IMR-90 (cell line): ENCODE measurements at regions not wholly inside any gene's neighbourhood (a gene's known extent, or its start where the extent isn't known, plus 50 kb on each side); places are given as distances from the start of the nearest gene placed in this dataset.
A peak's percentile ranks its signal among the peaks of the same experiment; 100 is the strongest.

Source experiments
- ATAC-seq: fragments of 200-7000 bp; cut with Tn5 transposase; 2 replicates; pipeline ENCODE4 v1.9.1; 2020; ENCODE audit warnings: low read depth, mild to moderate bottlenecking, moderate library complexity
- BruUV-seq: library from RNA; stranded (reverse); fragments of 400-500 nt; replicated peaks from 2 replicates; lab custom pipeline; 2021; lab: Mats Ljungman, UMichigan
- CTCF ChIA-PET: fragments of 300-600 bp; formaldehyde crosslinking; extraction: SDS; loops from one replicate; lab custom pipeline; 2021; ENCODE audit warnings: antibody characterized with exemption; lab: Yijun Ruan, JAX
- POLR2A ChIA-PET: fragments of 300-600 bp; sonication (Branson Sonifier 250); formaldehyde crosslinking; loops from one replicate; lab custom pipeline; 2022; ENCODE audit warnings: antibody characterized with exemption; ENCODE audit not compliant: unreplicated experiment; lab: Charles Lee
- DNase-seq: peaks from one replicate; pipeline ENCODE4 v3.0.0; 2013
- H2AFZ ChIP-seq: replicated peaks from 2 replicates; pipeline ENCODE3; 2013; ENCODE audit warnings: low read length, mild to moderate bottlenecking; ENCODE audit not compliant: poor library complexity
- H2AK5ac ChIP-seq: 2 replicates; pipeline ENCODE4 v1.6.1; 2013; ENCODE audit warnings: low read depth, low read length, inconsistent platforms
- H2AK9ac ChIP-seq: replicated peaks from 2 replicates; pipeline ENCODE3; 2013; ENCODE audit warnings: mild to moderate bottlenecking, low read depth, low read length, moderate library complexity; ENCODE audit not compliant: poor library complexity
- H2BK120ac ChIP-seq: 2 replicates; pipeline ENCODE4 v1.6.1; 2013; ENCODE audit warnings: low read depth, low read length, inconsistent platforms
- H2BK15ac ChIP-seq: 3 replicates; pipeline ENCODE4 v1.6.1; 2013; ENCODE audit warnings: low read depth, low read length, inconsistent platforms
- H2BK20ac ChIP-seq: 2 replicates; pipeline ENCODE4 v1.6.1; 2013; ENCODE audit warnings: low read depth, mild to moderate bottlenecking, inconsistent platforms, low read length, moderate library complexity
- H2BK5ac ChIP-seq: 2 replicates; pipeline ENCODE4 v1.6.1; 2013; ENCODE audit warnings: mild to moderate bottlenecking, low read depth, low read length, inconsistent platforms; ENCODE audit not compliant: poor library complexity, severe bottlenecking
- H3K14ac ChIP-seq: replicated peaks from 2 replicates; pipeline ENCODE4 v1.6.1; 2013; ENCODE audit warnings: low read depth, low read length, inconsistent platforms
- H3K18ac ChIP-seq: 2 replicates; pipeline ENCODE4 v1.6.1; 2013; ENCODE audit warnings: low read depth, low read length, control low read depth
- H3K23ac ChIP-seq: 2 replicates; pipeline ENCODE4 v1.6.1; 2013; ENCODE audit warnings: low read depth, low read length, inconsistent platforms
- H3K27ac ChIP-seq: 2 replicates; pipeline ENCODE4 v1.5.1; 2013; ENCODE audit warnings: mild to moderate bottlenecking, control low read depth, low read length; ENCODE audit not compliant: insufficient read depth
- H3K27me3 ChIP-seq: 2 replicates; pipeline ENCODE4 v1.6.1; 2013; ENCODE audit warnings: low read length; ENCODE audit not compliant: control insufficient read depth, insufficient read depth
- H3K36me3 ChIP-seq: 2 replicates; pipeline ENCODE4 v1.6.1; 2013; ENCODE audit warnings: low read length, mixed read lengths; ENCODE audit not compliant: control insufficient read depth, insufficient read depth
- H3K4ac ChIP-seq: 2 replicates; pipeline ENCODE4 v1.6.1; 2013; ENCODE audit warnings: low read depth, low read length, inconsistent platforms
- H3K4me1 ChIP-seq: 2 replicates; pipeline ENCODE4 v1.6.1; 2013; ENCODE audit warnings: low read length, mixed read lengths; ENCODE audit not compliant: control insufficient read depth, insufficient read depth
- H3K4me2 ChIP-seq: 2 replicates; pipeline ENCODE4 v1.6.1; 2013; ENCODE audit warnings: low read depth, mild to moderate bottlenecking, control low read depth, low read length, moderate library complexity
- H3K4me3 ChIP-seq: 2 replicates; pipeline ENCODE4 v1.5.1; 2013; ENCODE audit warnings: low read depth, mild to moderate bottlenecking, control low read depth, low read length, moderate library complexity; ENCODE audit not compliant: insufficient read depth
- H3K56ac ChIP-seq: 2 replicates; pipeline ENCODE4 v1.6.1; 2013; ENCODE audit warnings: low read length, inconsistent platforms; ENCODE audit not compliant: insufficient read depth; ENCODE audit errors: extremely low read depth
- H3K79me1 ChIP-seq, 2 experiments: 2 replicates each; pipeline ENCODE4 v1.6.1; 2013; ENCODE audit warnings: low read length in 2 of 2, inconsistent platforms in 1 of 2, low read depth in 1 of 2
- H3K9ac ChIP-seq: 2 replicates; pipeline ENCODE4 v1.6.1; 2013; ENCODE audit warnings: low read depth, low read length, control low read depth
- H3K9me1 ChIP-seq: 2 replicates; pipeline ENCODE4 v1.6.1; 2013; ENCODE audit warnings: low read length, inconsistent platforms; ENCODE audit not compliant: insufficient read depth
- H3K9me3 ChIP-seq: 2 replicates; pipeline ENCODE4 v1.6.1; 2013; ENCODE audit warnings: low read length; ENCODE audit not compliant: control insufficient read depth, insufficient read depth
- H4K20me1 ChIP-seq: 2 replicates; pipeline ENCODE4 v1.6.1; 2013; ENCODE audit warnings: low read length, inconsistent platforms; ENCODE audit not compliant: insufficient read depth
- H4K5ac ChIP-seq: 2 replicates; pipeline ENCODE4 v1.6.1; 2013; ENCODE audit warnings: mild to moderate bottlenecking, low read depth, low read length, control low read depth
- H4K8ac ChIP-seq, 2 experiments: 2 replicates each; pipeline ENCODE4 v1.6.1; 2013; ENCODE audit warnings: low read depth in 2 of 2, low read length in 2 of 2, control low read depth in 1 of 2, inconsistent platforms in 1 of 2
- H4K91ac ChIP-seq: 2 replicates; pipeline ENCODE4 v1.6.1; 2013; ENCODE audit warnings: low read depth, low read length, inconsistent platforms; ENCODE audit not compliant: insufficient read depth
- CHD1 ChIP-seq: IDR thresholded peaks from 2 replicates; pipeline ENCODE4 v1.6.1; 2012; ENCODE audit warnings: low read depth, low read length, improper control_type of control experiment
- FOS ChIP-seq: fragments of 150-350 bp; IDR thresholded peaks from 2 replicates; pipeline ENCODE4 v1.6.1; 2016; ENCODE audit warnings: low read depth, low read length
- MAZ ChIP-seq: IDR thresholded peaks from 2 replicates; pipeline ENCODE4 v1.6.1; 2012; ENCODE audit warnings: low read depth, mild to moderate bottlenecking, low read length, improper control_type of control experiment, moderate library complexity, borderline replicate concordance
- NFE2L2 ChIP-seq: fragments of 150-350 bp; IDR thresholded peaks from 2 replicates; pipeline ENCODE4 v1.6.1; 2016; ENCODE audit warnings: low read depth, mild to moderate bottlenecking, low read length
- POLR2A ChIP-seq: IDR thresholded peaks from 2 replicates; pipeline ENCODE4 v1.6.1; 2012; ENCODE audit warnings: mild to moderate bottlenecking, low read depth, low read length
- RAD21 ChIP-seq: IDR thresholded peaks from 2 replicates; pipeline ENCODE4 v1.6.1; 2012; ENCODE audit warnings: low read length, improper control_type of control experiment
- RFX5 ChIP-seq: IDR thresholded peaks from 2 replicates; pipeline ENCODE4 v1.8.0; 2012; ENCODE audit warnings: low read depth, mild to moderate bottlenecking, low read length, moderate library complexity
- SMC3 ChIP-seq: fragments of 150-350 bp; IDR thresholded peaks from 2 replicates; pipeline ENCODE4 v1.6.1; 2016; ENCODE audit warnings: low read depth, mild to moderate bottlenecking, antibody characterized with exemption, low read length, moderate library complexity
- USF2 ChIP-seq: fragments of 150-350 bp; IDR thresholded peaks from 2 replicates; pipeline ENCODE4 v1.6.1; 2017; ENCODE audit warnings: mild to moderate bottlenecking, antibody characterized with exemption, low read length, low read depth
- WGBS, 2 experiments: methylation state at CpG; one replicate each; pipeline versions ENCODE4 v1.1.5 to v1.1.7; 2013; ENCODE audit warnings: missing lambda C conversion rate in 2 of 2; ENCODE audit not compliant: insufficient read length in 1 of 2; ENCODE audit errors: extremely low coverage in 2 of 2; 5-methylcytosine and 5-hydroxymethylcytosine counted together
- dilution Hi-C: fragments of 300-500 bp; cut with HindIII; formaldehyde crosslinking; loops from one replicate; pipeline ENCODE4 v1.14.3; 2018; ENCODE audit warnings: low sequenced_read_pairs; ENCODE audit not compliant: unreplicated experiment
- in situ Hi-C: fragments of 300-500 bp; cut with MboI; formaldehyde crosslinking; loops from 3 replicates; pipeline ENCODE4 v1.14.3; 2019; ENCODE audit warnings: low sequenced_read_pairs, inconsistent platforms, mixed read lengths
- intact Hi-C: fragments of 100-400 bp; cut with micrococcal nuclease; formaldehyde crosslinking; loops from 2 replicates; pipeline ENCODE4 v1.10.0; 2022

GRCh38 chr10:131819241-131820072 lies 81.4 kb upstream of the PPP2R2D start:
- 41% methylated on average over 12 of the region's 25 CpGs; no CpG with 5 or more reads in 1 of the 2 experiments for WGBS, 2 experiments
- intact Hi-C loops: no loop called here
- no peak overlapping the region for H2AK5ac ChIP-seq
- no peak overlapping the region for H4K91ac ChIP-seq
- BruUV-seq: no TSS peak
- H3K9me3 ChIP-seq: peaks cover 49% of the 10 kb centered on the region
- H2AFZ ChIP-seq: peak overlapping the region; percentile 51
- H3K18ac ChIP-seq: no peak overlapping the region
- ChIA-PET POLR2A (no interaction called here), CTCF (no interaction called here)
- dilution Hi-C loops: no loop called here
- H3K4ac ChIP-seq: no peak overlapping the region
- no peak overlapping the region for H3K27ac ChIP-seq
- H3K27me3 ChIP-seq: no peaks in the 10 kb centered on the region
- TF ChIP-seq FOS (no peak), MAZ (no peak), RFX5 (no peak), CHD1 (no peak), SMC3 (no peak), USF2 (no peak), POLR2A (no peak), RAD21 (no peak), NFE2L2 (no peak)
- H3K23ac ChIP-seq: no peak overlapping the region
- no peaks in the 10 kb centered on the region for H3K36me3 ChIP-seq
- no peak overlapping the region for H4K8ac ChIP-seq
- H3K4me3 ChIP-seq: no peak overlapping the region
- no peak overlapping the region for H3K14ac ChIP-seq
- H2BK20ac ChIP-seq: no peak overlapping the region
- no peaks in the 10 kb centered on the region for H4K20me1 ChIP-seq
- H3K9ac ChIP-seq: no peak overlapping the region
- no peaks in the 10 kb centered on the region for H3K9me1 ChIP-seq
- no peak for DNase-seq
- no peak overlapping the region for H2BK5ac ChIP-seq
- no peak for ATAC-seq
- in situ Hi-C loops: no loop called here
- H3K79me1 ChIP-seq: no peaks in the 10 kb centered on the region
- H2AK9ac ChIP-seq: no peak overlapping the region
- H3K4me2 ChIP-seq: no peak overlapping the region
- no peak overlapping the region for H2BK15ac ChIP-seq
- no peak overlapping the region for H2BK120ac ChIP-seq
- no peaks in the 10 kb centered on the region for H3K4me1 ChIP-seq
- H4K5ac ChIP-seq: no peak overlapping the region
- no peak overlapping the region for H3K56ac ChIP-seq
